ENCODE measurements at regions not wholly inside any gene's neighbourhood (a gene's known extent, or its start where the extent isn't known, plus 50 kb on each side); places are given as distances from the start of the nearest gene placed in this dataset.

DNA sequence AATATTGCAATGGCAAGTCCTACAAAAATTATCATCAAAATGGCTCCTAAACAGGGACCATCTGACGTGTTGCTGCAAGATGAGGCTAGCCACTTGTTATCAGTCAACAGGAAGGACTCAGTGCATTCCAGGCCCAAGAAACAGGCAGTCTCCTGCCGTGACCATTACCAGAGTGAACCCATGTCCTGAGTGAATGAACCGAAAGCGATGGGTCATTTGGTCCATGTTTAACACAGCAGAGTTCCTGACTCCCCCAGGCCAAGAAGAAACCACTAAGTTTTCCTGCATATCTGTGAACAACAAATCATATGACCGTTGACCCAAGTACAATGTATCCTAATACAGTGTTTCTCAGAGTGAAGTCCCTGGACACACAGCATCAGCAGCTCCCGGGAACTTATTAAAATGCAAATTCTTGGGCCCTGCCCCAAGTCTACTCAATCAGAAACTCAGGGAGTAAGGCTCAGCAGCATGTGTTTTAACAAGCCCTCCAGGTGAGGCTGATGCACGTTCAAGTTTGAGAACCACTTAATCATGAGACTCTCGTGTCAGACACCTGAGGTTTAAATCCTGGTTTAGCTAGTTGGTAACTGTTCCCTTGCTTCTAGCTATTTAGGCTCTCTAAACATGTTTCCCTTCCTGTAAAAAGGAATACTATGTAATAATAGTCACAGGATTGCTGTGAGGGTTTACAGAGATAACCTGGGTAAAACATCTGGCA, 429.4 kb upstream of the MAF start:
- Histone ChIP-seq H3K18ac (ENCODE audit: low read depth in 1 of 2, low read length in 2 of 2) (no peak overlapping the region), H2AK5ac (ENCODE audit: low read length, severe bottlenecking) (peak overlapping the region; percentile 54), H2BK12ac (ENCODE audit: low read length in 2 of 2) (no peak overlapping the region), H4K8ac (ENCODE audit: low read length) (no peak overlapping the region), H3K4me3 (ENCODE audit: insufficient read depth in 1 of 2, low read depth in 1 of 2, low read length in 2 of 2) (no peak overlapping the region), H3K4ac (ENCODE audit: low read depth in 1 of 2, low read length in 2 of 2) (no peak overlapping the region), H3K4me2 (ENCODE audit: low read length, poor library complexity, severe bottlenecking) (no peak overlapping the region), H3K79me1 (replicated peaks; ENCODE audit: low read length, poor library complexity, severe bottlenecking) (no peaks in the 10 kb centered on the region), H2AFZ (ENCODE audit: low read depth, low read length) (no peak overlapping the region), H3K27me3 (ENCODE audit: control insufficient read depth in 1 of 2, insufficient read depth in 1 of 2, low read length in 2 of 2) (no peaks in the 10 kb centered on the region), H3K27ac (ENCODE audit: low read length, poor library complexity, severe bottlenecking) (no peak overlapping the region), H3K9ac (ENCODE audit: low read length) (no peak overlapping the region), H3K36me3 (ENCODE audit: control insufficient read depth in 1 of 2, insufficient read depth in 2 of 2, low read depth in 1 of 2, low read length in 2 of 2) (no peaks in the 10 kb centered on the region), H3K4me1 (ENCODE audit: control insufficient read depth, insufficient read depth, low read depth, low read length) (peaks cover 6% of the 10 kb centered on the region), H3K23ac (ENCODE audit: low read length in 2 of 2) (no peak overlapping the region), H2BK120ac (ENCODE audit: low read depth, low read length) (no peak overlapping the region), H3K9me3 (ENCODE audit: control insufficient read depth, low read length) (peaks cover 7% of the 10 kb centered on the region), H3K14ac (ENCODE audit: low read length in 2 of 2) (no peak overlapping the region), H2BK15ac (ENCODE audit: low read depth, poor library complexity, severe bottlenecking) (no peak overlapping the region), H4K91ac (ENCODE audit: low read length) (no peak overlapping the region), H2BK5ac (ENCODE audit: low read depth, low read length, poor library complexity, severe bottlenecking) (no peak overlapping the region)
- WGBS: 84% methylated on average over 8 of the region's 8 CpGs
- DNase-seq: no peak

- Histone ChIP-seq H3K14ac (ENCODE audit: low read length in 2 of 2) (no peak overlapping the region), H3K36me3 (ENCODE audit: control insufficient read depth in 1 of 2, insufficient read depth in 2 of 2, low read depth in 1 of 2, low read length in 2 of 2) (no peaks in the 10 kb centered on the region), H3K18ac (ENCODE audit: low read depth in 1 of 2, low read length in 2 of 2) (peak overlapping the region in 1 of 2 experiments; percentile 11), H2AK5ac (ENCODE audit: low read length, severe bottlenecking) (peak overlapping the region; percentile 78), H2AFZ (ENCODE audit: low read depth, low read length) (no peak overlapping the region), H3K9ac (ENCODE audit: low read length) (no peak overlapping the region), H3K9me3 (ENCODE audit: control insufficient read depth, low read length) (peaks cover 7% of the 10 kb centered on the region), H3K4me3 (ENCODE audit: insufficient read depth in 1 of 2, low read depth in 1 of 2, low read length in 2 of 2) (no peak overlapping the region), H2BK120ac (ENCODE audit: low read depth, low read length) (no peak overlapping the region), H2BK12ac (ENCODE audit: low read length in 2 of 2) (no peak overlapping the region), H3K4me2 (ENCODE audit: low read length, poor library complexity, severe bottlenecking) (no peak overlapping the region), H4K91ac (ENCODE audit: low read length) (no peak overlapping the region), H3K27me3 (ENCODE audit: control insufficient read depth in 1 of 2, insufficient read depth in 1 of 2, low read length in 2 of 2) (no peaks in the 10 kb centered on the region), H2BK5ac (ENCODE audit: low read depth, low read length, poor library complexity, severe bottlenecking) (no peak overlapping the region), H3K27ac (ENCODE audit: low read length, poor library complexity, severe bottlenecking) (no peak overlapping the region), H3K79me1 (replicated peaks; ENCODE audit: low read length, poor library complexity, severe bottlenecking) (no peaks in the 10 kb centered on the region), H3K4ac (ENCODE audit: low read depth in 1 of 2, low read length in 2 of 2) (no peak overlapping the region), H4K8ac (ENCODE audit: low read length) (no peak overlapping the region), H3K4me1 (ENCODE audit: control insufficient read depth, insufficient read depth, low read depth, low read length) (peaks cover 5% of the 10 kb centered on the region), H2BK15ac (ENCODE audit: low read depth, poor library complexity, severe bottlenecking) (no peak overlapping the region), H3K23ac (ENCODE audit: low read length in 2 of 2) (no peak overlapping the region)
- 75% methylated on average over 2 of the region's 2 CpGs for WGBS
- DNase-seq: no peak
Measured at GRCh38 chr16:80029381-80029630, 428.8 kb upstream of the MAF start.

- Histone ChIP-seq H2BK12ac (ENCODE audit: low read length in 2 of 2) (no peak overlapping the region), H2BK120ac (ENCODE audit: low read depth, low read length) (no peak overlapping the region), H3K4me3 (ENCODE audit: insufficient read depth in 1 of 2, low read depth in 1 of 2, low read length in 2 of 2) (no peak overlapping the region), H2BK5ac (ENCODE audit: low read depth, low read length, poor library complexity, severe bottlenecking) (no peak overlapping the region), H3K27ac (ENCODE audit: low read length, poor library complexity, severe bottlenecking) (no peak overlapping the region), H4K91ac (ENCODE audit: low read length) (no peak overlapping the region), H3K36me3 (ENCODE audit: control insufficient read depth in 1 of 2, insufficient read depth in 2 of 2, low read depth in 1 of 2, low read length in 2 of 2) (no peaks in the 10 kb centered on the region), H3K9me3 (ENCODE audit: control insufficient read depth, low read length) (peaks cover 5% of the 10 kb centered on the region), H3K18ac (ENCODE audit: low read depth in 1 of 2, low read length in 2 of 2) (peak overlapping the region in 1 of 2 experiments; percentile 11), H2AK5ac (ENCODE audit: low read length, severe bottlenecking) (peak overlapping the region; percentile 91), H3K14ac (ENCODE audit: low read length in 2 of 2) (no peak overlapping the region), H3K4me2 (ENCODE audit: low read length, poor library complexity, severe bottlenecking) (no peak overlapping the region), H4K8ac (ENCODE audit: low read length) (no peak overlapping the region), H2BK15ac (ENCODE audit: low read depth, poor library complexity, severe bottlenecking) (no peak overlapping the region), H3K23ac (ENCODE audit: low read length in 2 of 2) (no peak overlapping the region), H2AFZ (ENCODE audit: low read depth, low read length) (peak overlapping the region; percentile 14), H3K27me3 (ENCODE audit: control insufficient read depth in 1 of 2, insufficient read depth in 1 of 2, low read length in 2 of 2) (no peaks in the 10 kb centered on the region), H3K4me1 (ENCODE audit: control insufficient read depth, insufficient read depth, low read depth, low read length) (peaks cover 5% of the 10 kb centered on the region), H3K4ac (ENCODE audit: low read depth in 1 of 2, low read length in 2 of 2) (no peak overlapping the region), H3K79me1 (replicated peaks; ENCODE audit: low read length, poor library complexity, severe bottlenecking) (no peaks in the 10 kb centered on the region), H3K9ac (ENCODE audit: low read length) (no peak overlapping the region)
- no peak for DNase-seq
- WGBS: 99% methylated on average over 3 of the region's 5 CpGs
Measured at GRCh38 chr16:80028581-80029380, 428.2 kb upstream of the MAF start.
